Tibial nerve (tissue), 3 donors: ENCODE measurements at regions not wholly inside any gene's neighbourhood (a gene's known extent, or its start where the extent isn't known, plus 50 kb on each side); places are given as distances from the start of the nearest gene placed in this dataset.

Experiments used
- CTCF ChIP-seq, 5 experiments: fragments of 200-600 bp in 3 of 5; fragments of 450-650 bp in 2 of 5; sonication (generic) in 3 of 5; IDR thresholded peaks; one replicate each; pipeline ENCODE4 v1.5.1; 2016 to 2019; ENCODE audit warnings: antibody characterized with exemption in 5 of 5, mild to moderate bottlenecking in 3 of 5, moderate library complexity in 2 of 5
- POLR2A ChIP-seq, 2 donors: fragments of 450-650 bp; IDR thresholded peaks; one replicate each; pipeline ENCODE4 v1.6.1; 2017; ENCODE audit warnings: antibody characterized with exemption in 2 of 2, mild to moderate bottlenecking in 2 of 2, moderate library complexity in 2 of 2

DNA sequence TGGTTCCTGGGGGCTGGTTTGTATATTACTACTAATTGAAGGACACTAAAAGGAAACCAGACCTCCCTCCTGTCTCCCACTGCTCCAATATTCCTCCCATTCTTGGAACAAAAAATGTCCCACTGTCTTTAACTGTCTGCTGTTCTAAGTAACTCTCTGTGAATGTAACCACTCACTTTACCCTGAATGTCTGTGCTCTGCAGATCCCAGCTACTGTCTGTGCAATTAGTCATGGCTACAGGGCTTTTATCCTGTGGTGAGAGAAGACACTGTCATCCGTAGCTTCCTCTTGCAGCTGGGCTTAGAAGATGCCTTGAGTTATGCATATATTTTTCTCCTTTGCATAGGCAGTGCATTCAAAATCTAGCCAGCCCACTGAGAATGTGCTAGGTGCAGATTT is 853.8 kb downstream of the CDH8 start:
- TF ChIP-seq POLR2A (IDR thresholded peaks at IDR 0.05) (no peak), CTCF (IDR thresholded peaks at IDR 0.05) (no peak)
